WTC11 (cell line): ENCODE measurements at regions not wholly inside any gene's neighbourhood (a gene's known extent, or its start where the extent isn't known, plus 50 kb on each side); places are given as distances from the start of the nearest gene placed in this dataset.
A peak's percentile ranks its signal among the peaks of the same experiment; 100 is the strongest.

ENCODE experiments used
- ATAC-seq: fragments of 200-7000 bp; cut with Tn5 transposase; 2 replicates; pipeline ENCODE4 v1.10.0; 2021; ENCODE audit warnings: mild to moderate bottlenecking, moderate library complexity
- CTCF ChIA-PET: fragments of 300-600 bp; sonication (Branson Sonifier 250); formaldehyde crosslinking; loops from one replicate; lab custom pipeline; 2021; ENCODE audit warnings: antibody characterized with exemption; lab: Charles Lee
- POLR2A ChIA-PET: fragments of 350-600 bp; sonication (Branson Sonifier 250); formaldehyde crosslinking; loops from one replicate; lab custom pipeline; 2021; ENCODE audit warnings: antibody characterized with exemption; lab: Charles Lee
- DNase-seq: peaks from one replicate; pipeline ENCODE4 v3.0.0; 2021; ENCODE audit warnings: low spot score
- H3K27ac Mint-ChIP-seq: 2 replicates; pipeline ENCODE4 v1.8.0; 2021; ENCODE audit warnings: mixed read lengths
- H3K27me3 Mint-ChIP-seq: 2 replicates; pipeline ENCODE4 v1.8.0; 2021; ENCODE audit warnings: low read depth, mild to moderate bottlenecking, moderate library complexity, mixed read lengths
- H3K36me3 Mint-ChIP-seq: 2 replicates; pipeline ENCODE4 v1.8.0; 2021; ENCODE audit warnings: mixed read lengths
- H3K4me1 Mint-ChIP-seq: 2 replicates; pipeline ENCODE4 v1.8.0; 2022; ENCODE audit warnings: mixed read lengths
- H3K4me3 Mint-ChIP-seq: 2 replicates; pipeline ENCODE4 v1.8.0; 2021; ENCODE audit warnings: mild to moderate bottlenecking, moderate library complexity, mixed read lengths
- H3K9me3 Mint-ChIP-seq: 2 replicates; pipeline ENCODE4 v1.8.0; 2021; ENCODE audit warnings: mixed read lengths
- ARID4B ChIP-seq: sonication (generic); formaldehyde crosslinking; IDR thresholded peaks from 2 replicates; pipeline ENCODE4 v1.8.0; 2023; ENCODE audit warnings: missing genetic modification reagents, mild to moderate bottlenecking, borderline replicate concordance
- FOXJ3 ChIP-seq: sonication (generic); formaldehyde crosslinking; IDR thresholded peaks from 2 replicates; pipeline ENCODE4 v1.9.0; 2021; ENCODE audit warnings: missing genetic modification reagents, mild to moderate bottlenecking, borderline replicate concordance
- GRHL2 ChIP-seq: fragments of 250-450 bp; sonication (Bioruptor Pico); IDR thresholded peaks from 2 replicates; pipeline ENCODE4 v1.8.0; 2022; ENCODE audit warnings: mild to moderate bottlenecking, moderate library complexity; ENCODE audit not compliant: insufficient replicate concordance, severe bottlenecking
- HMGXB4 ChIP-seq: sonication (generic); formaldehyde crosslinking; IDR thresholded peaks from 2 replicates; pipeline ENCODE4 v1.8.1; 2023; ENCODE audit warnings: mild to moderate bottlenecking, moderate library complexity, missing genetic modification reagents
- KAT7 ChIP-seq: sonication (generic); formaldehyde crosslinking; IDR thresholded peaks from 2 replicates; pipeline ENCODE4 v1.8.1; 2023; ENCODE audit warnings: missing genetic modification reagents, mild to moderate bottlenecking, borderline replicate concordance
- MAX ChIP-seq: sonication (generic); formaldehyde crosslinking; IDR thresholded peaks from 2 replicates; pipeline ENCODE4 v1.8.0; 2022; ENCODE audit warnings: mild to moderate bottlenecking, missing genetic modification reagents
- MXD4 ChIP-seq: fragments of 250-450 bp; sonication (Bioruptor Pico); IDR thresholded peaks from 2 replicates; pipeline ENCODE4 v1.8.0; 2021; ENCODE audit warnings: mild to moderate bottlenecking, moderate library complexity, borderline replicate concordance
- NR1H2 ChIP-seq: sonication (generic); formaldehyde crosslinking; IDR thresholded peaks from 2 replicates; pipeline ENCODE4 v1.9.0; 2021; ENCODE audit warnings: mild to moderate bottlenecking, moderate library complexity, missing genetic modification reagents
- NR2C2 ChIP-seq: sonication (generic); formaldehyde crosslinking; IDR thresholded peaks from 2 replicates; pipeline ENCODE4 v1.8.0; 2022; ENCODE audit warnings: mild to moderate bottlenecking, missing genetic modification reagents
- TP53 ChIP-seq: sonication (generic); formaldehyde crosslinking; IDR thresholded peaks from 2 replicates; pipeline ENCODE4 v1.8.1; 2023; ENCODE audit warnings: mild to moderate bottlenecking, missing genetic modification reagents
- ZNF281 ChIP-seq: sonication (generic); formaldehyde crosslinking; IDR thresholded peaks from 2 replicates; pipeline ENCODE4 v1.8.0; 2023; ENCODE audit warnings: mild to moderate bottlenecking, missing genetic modification reagents
- ZNF416 ChIP-seq: fragments of 250-450 bp; sonication (Bioruptor Pico); IDR thresholded peaks from 2 replicates; pipeline ENCODE4 v1.9.0; 2021; ENCODE audit warnings: mild to moderate bottlenecking, inconsistent platforms
- ZNF425 ChIP-seq: fragments of 250-450 bp; sonication (Bioruptor Pico); conservative IDR thresholded peaks from 2 replicates; pipeline ENCODE4 v1.9.0; 2021; ENCODE audit warnings: mild to moderate bottlenecking

GRCh38 chr2:138180692-138181386, 216.6 kb downstream of the HNMT start:
- Mint-ChIP-seq H3K27ac (no peak overlapping the region), H3K9me3 (no peaks in the 10 kb centered on the region), H3K27me3 (no peaks in the 10 kb centered on the region), H3K4me1 (peaks cover 33% of the 10 kb centered on the region), H3K4me3 (no peak overlapping the region), H3K36me3 (no peaks in the 10 kb centered on the region)
- CTCF ChIA-PET, result interaction anchor here (1.1 kb wide), 1 partner anchor 646 kb away, joined by 3 read pairs; no protein-coding TSS in a partner anchor
- no peak for TF ChIP-seq MAX (CRISPR knock-in tag)
- TF ChIP-seq TP53 (CRISPR knock-in tag), result no peak
- TF ChIP-seq HMGXB4, result no peak
- TF ChIP-seq NR2C2 (CRISPR knock-in tag), result no peak
- no peak for TF ChIP-seq ZNF425 (CRISPR knock-in tag)
- no peak for TF ChIP-seq GRHL2
- no peak for TF ChIP-seq ARID4B (CRISPR knock-in tag)
- TF ChIP-seq ZNF416 (CRISPR knock-in tag), result no peak
- no peak for TF ChIP-seq KAT7 (CRISPR knock-in tag)
- no peak for TF ChIP-seq MXD4
- TF ChIP-seq FOXJ3 (CRISPR knock-in tag), result no peak
- no peak for TF ChIP-seq NR1H2 (CRISPR knock-in tag)
- TF ChIP-seq ZNF281 (CRISPR knock-in tag), result no peak
- peak; percentile 67; the same call in 1 of the 2 replicates for ATAC-seq
- POLR2A ChIA-PET, result interaction anchor here (0.6 kb wide), 1 partner anchor 604 kb away, joined by 3 read pairs; no protein-coding TSS in a partner anchor
- DNase-seq, result no peak
